ENCODE measurements at regions not wholly inside any gene's neighbourhood (a gene's known extent, or its start where the extent isn't known, plus 50 kb on each side); places are given as distances from the start of the nearest gene placed in this dataset.
A peak's percentile ranks its signal among the peaks of the same experiment; 100 is the strongest.

DNA sequence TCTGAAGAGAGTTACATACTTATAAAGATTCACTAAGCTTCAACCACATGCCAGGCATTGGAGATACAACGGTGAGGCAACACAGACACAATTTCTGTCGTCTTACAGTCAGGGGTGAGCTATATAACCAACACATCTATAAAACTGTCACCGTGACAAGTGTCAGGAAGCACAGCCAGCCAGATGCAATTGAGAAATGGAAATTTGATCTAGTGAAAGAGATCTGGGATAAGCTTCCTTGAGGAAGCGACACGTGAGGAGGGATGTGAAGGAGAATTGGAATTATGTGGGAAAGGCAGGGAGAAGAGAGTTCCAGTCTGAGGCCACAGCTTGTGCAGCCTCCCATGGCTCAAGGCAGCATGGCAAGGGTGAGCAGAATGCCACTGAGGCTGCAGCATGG is 50.9 kb upstream of the ZNF354B start:
- no peak for DNase-seq

DNA sequence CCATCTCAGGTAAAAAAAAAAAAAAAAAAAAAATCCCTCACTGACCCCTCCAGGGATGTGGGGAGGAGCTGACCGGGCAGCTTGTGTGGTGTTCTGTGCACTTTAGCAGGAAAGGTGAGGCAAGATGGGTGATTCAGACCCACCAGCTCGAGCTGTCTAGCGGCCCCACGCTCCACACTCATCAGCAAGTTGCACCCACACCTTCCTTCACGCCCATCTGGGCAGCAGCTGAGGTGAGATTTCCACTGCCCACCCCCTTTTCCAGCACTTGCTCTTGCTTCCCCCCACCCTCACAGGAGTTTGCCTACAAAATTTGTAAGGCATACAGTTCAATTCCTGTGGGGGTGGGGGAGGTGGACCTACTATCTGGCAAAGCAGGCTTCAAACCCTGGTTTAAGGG is 58.7 kb upstream of the ZNF354B start:
- no peak for DNase-seq

DNA sequence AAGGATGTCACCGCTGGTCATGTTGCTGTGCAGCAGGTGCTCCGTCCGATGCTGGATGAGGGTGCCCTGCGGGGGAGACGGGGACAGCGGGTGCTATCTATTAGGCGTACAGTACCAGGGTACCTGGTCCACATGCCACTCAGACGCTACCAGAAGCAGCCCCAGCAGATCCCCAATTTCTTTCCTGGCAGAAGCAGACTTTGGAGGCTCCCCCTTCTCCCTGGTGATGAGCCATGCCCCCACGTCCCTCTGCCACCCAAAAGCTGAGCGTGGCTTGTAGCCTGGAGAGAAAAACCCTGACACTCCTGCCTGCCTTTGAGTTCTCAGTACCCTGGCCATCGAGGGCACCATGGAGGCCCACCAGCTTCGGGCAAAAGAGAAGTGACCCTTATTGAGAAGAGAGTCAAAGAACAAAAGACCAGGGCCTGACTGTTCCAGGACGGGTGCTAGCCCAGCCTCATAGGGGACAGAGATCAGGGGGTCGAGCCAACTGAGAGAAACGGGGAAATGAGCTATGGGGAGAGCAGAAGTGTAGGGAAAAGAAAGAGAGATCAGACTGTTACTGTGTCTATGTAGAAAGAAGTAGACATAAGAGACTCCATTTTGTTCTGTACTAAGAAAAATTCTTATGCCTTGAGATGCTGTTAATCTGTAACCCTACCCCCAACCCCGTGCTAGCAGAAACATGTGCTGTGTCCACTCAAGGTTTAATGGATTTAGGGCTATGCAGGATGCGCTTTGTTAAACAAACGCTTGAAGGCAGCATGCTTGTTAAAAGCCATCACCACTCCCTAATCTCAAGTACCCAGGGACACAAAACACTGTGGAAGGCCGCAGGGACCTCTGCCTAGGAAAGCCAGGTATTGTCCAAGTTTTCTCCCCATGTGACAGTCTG is 62.0 kb upstream of the ZNF354B start:
- DNase-seq: no peak

DNA sequence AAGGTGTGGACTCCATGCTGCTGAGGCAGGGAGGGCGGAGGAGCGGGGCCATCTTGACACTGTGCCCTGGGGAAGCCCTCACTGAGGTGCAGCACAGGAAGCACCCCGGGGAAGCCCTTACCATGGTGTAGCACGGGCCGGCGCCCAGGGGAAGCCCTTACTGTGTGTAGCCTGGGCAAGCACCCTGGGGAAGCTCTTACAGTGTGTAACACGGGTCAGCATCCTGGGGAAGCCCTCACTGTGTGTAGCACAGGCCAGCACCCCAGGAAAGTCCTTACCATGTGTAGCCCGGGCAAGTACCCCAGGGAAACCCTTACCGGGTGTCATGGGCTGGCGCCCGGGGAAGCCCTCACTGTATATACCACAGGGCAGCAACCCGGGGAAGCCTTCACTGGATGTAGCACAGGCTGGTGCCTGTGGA is 62.6 kb upstream of the ZNF354B start:
- no peak for DNase-seq

DNA sequence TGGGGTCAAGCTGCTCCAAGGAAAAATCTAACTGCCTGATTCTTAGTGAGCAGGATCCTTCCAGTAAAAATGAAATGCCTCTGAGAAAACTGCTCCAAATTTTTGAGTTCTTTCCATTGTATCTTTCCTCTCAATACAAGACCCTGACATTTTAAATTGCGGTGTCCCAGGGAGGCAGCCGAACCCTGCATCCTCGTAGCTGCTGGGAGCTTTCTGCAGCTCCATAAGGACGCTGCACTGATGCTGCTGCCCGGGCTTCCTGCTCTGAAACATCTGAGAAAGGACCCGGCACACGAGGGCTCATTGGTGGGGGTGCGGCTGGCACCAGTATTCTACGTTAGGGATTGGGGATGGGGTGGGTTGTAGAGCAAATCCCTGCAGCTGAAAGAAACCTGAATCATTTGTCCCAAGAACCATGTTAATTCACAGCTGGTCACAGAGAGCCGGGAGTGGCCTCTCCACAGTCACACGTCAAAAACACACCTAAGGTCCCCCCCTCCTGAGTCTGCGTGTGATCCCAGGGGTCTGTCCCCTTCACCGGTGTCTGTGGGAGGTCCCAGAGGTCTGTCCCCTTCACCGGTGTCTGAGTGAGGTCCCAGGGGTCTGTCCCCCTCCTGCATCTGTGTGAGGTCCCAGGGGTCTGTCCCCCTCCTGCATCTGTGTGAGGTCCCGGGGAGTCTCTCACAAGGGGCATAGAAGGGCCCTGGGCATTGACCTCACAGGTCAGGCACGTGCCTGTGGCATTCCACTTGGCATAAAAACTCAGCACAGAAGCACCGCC is 63.4 kb upstream of the ZNF354B start:
- DNase-seq: no peak

DNA sequence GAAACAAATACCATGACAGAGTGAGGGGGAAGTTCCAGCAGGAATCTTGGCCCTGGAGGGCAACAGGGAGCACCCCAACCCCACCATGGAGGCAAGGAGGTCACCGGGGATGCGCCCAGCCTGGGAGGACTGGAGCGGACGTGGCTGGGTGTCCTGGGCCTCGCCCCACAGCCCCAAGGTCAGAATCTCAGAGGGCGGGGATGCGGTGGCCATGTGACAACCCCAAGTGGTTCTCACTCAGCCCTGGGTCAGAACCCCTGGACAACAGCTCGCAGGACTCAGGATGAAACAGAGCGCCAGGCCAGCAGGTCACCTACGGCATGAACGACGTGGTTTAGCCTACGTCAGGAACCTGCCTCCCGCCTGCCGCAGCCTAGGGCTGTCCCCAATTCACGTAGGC is 64.0 kb upstream of the ZNF354A start:
- DNase-seq: no peak

DNA sequence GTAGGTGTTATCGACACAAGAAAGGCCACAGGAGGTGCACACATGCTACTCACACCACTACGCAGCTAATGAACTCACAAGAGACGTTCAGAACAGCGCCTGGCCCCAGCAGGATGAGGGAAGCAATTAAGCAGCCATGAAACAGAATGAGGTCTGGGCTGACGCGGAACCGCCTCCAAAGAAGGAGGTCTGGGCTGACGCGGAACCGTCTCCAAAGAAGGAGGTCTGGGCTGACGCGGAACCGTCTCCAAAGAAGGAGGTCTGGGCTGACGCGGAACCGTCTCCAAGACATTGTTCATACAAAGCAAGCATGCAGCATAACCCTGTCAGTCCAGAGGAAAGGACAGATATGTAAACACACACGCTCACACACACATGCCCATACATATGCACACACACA is 63.2 kb upstream of the ZNF354A start:
- no peak for DNase-seq

DNA sequence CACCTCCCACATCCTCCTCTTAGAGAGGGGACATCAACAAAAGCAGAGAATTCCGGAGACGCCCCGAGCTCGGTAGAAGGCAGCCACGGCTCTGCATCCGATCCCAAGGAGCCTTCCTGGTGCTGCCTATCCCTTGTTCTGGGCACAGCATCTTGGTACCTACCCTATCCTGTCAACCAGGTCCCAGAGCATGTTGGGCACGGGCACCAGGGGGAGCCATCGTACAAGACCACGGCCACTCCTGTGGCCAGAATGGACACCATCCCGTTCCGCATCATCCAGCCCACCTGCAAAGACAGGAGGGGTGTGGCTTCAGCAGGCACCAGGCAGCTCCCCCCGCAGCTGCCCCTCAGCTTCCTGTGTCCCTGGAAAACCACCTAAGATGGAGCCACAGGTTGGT is 62.7 kb upstream of the ZNF354A start:
- DNase-seq: no peak

DNA sequence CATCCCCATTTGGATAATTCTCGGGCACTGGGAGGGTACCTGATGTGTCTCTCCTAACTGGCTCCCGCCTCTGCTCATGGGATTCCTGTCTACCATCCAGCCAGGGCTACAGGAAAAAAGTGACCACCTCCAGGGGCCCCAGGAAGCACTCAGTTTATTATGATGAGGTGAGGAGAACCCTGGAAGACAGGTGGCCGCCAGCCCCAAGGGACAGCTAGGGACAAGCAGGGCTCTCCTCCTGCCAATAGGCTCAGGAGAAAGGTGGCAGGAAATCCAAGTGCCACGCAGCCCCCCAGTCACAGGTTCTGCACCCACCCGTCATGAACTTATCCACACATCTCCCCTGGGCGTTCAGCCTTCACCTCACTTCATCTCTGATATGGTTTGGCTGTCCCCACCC is 61.5 kb upstream of the ZNF354A start:
- no peak for DNase-seq

DNA sequence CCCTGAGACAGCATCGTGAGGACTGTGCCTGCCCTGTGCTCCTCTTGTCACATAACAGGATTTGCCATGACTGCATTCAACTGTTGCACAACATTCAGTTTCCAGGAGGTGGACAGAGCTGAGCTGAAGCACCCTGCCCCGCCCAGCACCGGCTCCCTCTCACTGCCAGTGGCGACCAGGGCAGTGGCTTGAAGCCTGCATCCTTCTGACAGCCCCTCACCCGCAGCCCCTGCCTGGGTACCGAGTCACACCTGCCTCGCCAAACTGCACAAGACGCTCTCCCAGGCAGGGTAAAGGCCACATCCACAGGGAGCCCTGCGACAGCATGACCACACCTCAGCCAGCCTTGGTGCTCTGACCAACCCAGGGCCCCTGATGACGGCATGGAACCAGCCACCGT is 59.9 kb upstream of the ZNF354A start:
- DNase-seq: no peak

DNA sequence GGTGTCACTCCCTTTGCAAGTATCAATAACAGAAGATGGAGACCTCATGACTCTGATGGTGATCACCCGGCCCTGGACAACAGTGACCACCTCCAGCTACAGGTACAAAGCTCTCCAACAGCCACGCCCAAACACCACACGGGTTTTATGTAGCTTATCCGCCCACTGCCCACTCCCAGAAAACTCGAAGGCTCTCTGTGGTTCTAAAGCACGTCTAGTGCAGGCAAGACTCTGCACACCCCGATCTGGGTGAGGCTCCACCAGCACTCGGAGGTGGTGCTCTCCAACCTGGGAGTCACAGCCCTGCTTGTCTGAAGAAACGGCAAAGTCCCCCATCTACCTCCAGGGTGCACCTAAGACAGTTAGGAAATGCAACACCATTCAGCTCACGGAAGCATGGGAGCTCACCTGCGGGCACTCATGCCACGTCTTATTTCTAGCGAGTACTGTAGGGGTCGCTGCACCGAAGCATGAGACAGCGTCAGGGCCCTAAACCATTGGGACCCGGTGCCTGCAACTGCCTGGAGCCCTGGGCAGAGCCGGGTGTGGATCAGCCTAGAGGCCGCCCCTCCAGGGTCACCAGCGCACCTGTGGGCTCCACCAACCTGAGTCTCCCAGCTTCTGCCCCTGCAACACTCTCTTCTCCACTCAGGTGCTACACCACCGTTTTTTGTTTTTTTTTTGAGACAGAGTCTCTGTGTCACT is 58.1 kb upstream of the ZNF354A start:
- DNase-seq: no peak

DNA sequence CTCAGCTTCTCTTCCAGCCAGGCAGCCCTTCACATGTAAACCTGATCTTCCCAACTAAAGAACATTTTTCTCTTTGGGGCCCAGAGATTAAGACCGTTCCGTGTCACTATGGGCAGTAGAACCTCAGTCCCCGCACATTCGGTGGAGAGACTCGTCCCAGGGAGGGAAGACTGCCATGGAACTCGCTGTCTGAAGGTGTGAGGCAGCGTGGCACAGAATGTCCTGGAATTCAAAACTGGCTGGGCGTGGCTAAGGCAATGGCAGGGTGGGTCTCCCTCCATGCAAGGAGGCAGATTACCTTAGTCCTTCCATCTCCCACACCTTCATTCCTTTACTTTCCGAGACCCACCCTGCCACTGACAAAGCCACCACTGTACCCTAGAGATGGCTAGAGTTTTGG is 57.4 kb upstream of the ZNF354A start:
- DNase-seq: no peak

DNA sequence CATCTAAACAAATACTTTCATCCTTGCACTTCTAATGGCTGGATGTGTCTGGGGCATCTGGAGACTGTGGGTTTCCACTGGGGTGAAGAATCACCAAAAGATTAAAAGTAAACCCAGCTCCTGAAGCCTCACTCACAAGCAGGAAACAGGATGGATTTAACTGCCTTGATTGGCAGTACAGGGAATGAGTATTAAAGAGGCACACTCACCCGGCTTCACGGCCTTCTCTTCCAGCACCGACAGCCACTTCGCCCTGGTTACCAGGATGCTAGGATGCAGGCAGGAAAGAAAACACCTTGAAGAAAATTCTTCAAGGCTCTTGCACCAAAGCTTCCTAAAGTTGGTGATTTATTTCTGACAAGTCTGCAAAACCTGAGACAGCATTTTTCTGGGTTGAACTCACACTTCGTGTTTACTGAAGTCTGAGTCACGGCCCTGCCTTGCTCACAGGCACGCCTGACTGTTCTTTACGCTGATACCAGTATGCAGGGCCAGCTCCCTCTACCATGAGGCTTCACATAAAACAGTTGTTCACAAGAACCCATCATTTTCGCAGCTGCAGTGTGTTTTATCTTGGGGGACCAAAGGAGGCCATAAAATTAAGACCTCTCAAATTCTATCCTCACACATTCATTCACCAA is 56.5 kb upstream of the ZNF354A start:
- peak; percentile 48 for DNase-seq

DNA sequence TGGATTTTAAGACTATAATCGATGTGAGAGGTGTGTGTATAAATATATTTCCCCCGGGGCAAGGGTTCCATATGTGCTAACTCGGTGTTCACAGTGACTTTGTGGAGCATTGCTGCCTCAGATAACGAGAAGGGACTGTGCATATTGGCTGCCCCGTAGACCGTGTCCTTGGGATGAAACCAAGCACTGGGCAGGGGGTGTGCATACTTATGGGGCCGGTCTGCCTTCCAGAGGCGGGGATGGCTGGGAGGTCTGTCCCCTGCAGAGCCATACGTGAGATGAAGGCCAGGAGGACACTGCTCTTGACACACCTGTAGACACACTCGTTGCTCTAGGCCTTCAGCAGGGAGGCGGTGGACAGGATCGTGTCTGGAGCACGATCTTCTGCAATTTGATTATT is 56.0 kb upstream of the ZNF354A start:
- DNase-seq: no peak

DNA sequence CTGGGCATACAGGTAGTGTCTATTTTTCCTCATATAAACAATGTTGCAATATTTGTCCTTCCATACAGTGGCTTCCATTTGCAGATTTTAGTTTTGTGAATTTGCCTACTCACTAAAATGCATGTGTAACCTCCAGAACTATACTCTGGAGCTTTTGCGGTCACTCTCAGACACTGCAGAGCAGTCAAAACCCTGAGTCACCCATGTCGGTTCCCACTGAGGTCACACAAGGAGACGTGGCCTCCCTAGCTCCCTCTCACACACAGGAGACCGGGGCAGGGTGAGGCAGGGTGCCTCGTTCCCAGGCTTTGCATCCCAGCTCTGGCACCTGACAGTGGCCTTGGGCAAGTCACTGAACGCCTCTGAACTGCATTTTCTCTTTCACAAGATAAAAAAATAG is 55.5 kb upstream of the ZNF354A start:
- DNase-seq: peak; percentile 18

DNA sequence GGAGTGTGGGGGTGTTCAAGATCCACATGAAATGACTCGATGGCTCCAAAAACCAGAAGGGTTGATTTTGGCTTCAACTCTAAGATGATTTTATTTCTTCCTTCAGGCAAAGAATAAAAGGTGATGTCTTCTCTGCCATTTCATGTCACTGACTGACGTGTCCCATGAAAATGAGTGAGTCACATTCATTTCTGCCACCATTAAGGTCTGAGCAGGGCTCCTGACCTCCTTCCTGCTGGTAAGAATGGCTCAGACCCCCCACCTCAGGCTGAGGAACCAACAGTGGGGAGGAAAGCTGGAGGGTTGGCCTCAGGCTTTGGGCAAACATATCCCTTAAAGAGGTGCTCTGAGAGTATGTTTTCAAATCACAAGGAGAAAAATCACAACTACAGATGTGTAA is 53.9 kb upstream of the ZNF354A start:
- no peak for DNase-seq

DNA sequence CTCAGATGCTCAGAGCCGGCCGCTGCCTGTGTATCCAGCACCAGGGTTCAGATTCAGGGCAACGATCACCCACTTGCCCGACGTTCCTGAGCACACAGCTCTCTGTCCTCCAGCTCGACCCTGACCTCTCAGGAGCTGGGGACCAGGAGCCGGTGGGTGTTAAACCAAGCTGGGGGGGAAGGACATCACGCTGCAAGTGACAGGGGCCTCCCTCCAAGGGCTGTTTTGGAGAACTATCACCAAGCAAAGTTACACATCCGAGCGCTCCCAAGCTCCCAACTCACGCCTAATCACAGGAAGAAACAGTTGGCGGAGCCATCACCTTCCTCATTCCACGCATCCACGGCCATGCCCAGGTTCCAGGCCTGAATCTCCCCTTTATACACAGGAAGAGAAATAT is 51.5 kb upstream of the ZNF354A start:
- DNase-seq: no peak

DNA sequence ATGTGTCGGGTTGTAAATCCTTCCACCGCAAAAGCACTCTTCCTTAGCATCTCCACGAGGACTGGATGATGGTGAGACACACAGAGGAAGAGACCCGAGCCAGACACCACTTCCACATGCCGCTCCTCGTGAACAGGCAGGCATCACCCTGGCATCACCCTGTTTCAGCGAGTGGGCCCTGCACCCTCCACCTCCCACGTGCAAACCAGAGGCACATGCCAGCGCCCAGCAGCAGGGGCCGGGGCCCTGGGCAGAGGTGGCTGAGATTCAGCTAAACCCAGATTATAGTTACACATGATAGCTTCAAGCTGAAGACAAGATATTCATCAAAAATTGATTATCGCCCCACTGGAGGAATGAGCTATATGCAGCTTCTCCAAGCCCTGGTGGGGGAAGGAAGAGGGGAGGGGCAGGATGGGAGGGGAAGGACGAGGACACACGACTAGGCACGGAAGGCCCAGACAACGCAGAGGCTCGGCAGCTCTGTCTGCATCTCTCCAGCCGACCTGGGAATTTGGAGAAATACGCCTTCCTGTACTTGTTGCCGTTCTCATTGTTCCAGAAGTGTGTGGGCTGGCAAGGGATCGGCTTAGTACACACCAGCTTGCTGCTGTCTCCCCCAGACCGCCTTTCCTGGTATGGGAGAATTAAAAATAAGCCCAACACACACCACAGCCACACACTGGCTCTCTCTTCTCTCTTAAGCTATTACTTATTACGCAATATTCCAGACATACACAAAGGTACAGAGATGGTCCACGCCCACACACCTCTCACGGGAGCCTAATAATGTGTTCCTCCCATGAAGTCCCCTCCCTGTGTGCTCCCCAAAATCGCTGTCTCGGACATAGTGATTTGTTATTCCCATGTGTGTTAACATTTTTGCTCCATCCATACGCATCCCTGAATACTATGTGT is 50.4 kb upstream of the ZNF354A start:
- no peak for DNase-seq
